IPS-NIHi11 (cell line): ENCODE measurements at regions not wholly inside any gene's neighbourhood (a gene's known extent, or its start where the extent isn't known, plus 50 kb on each side); places are given as distances from the start of the nearest gene placed in this dataset.

Experiments used
- DNase-seq: peaks from one replicate; pipeline ENCODE4 v3.0.0; 2012; ENCODE audit warnings: mixed read lengths, low spot score

GRCh38 chr14:95410838-95411237 lies 91.1 kb upstream of the CLMN start:
- DNase-seq = no peak

GRCh38 chr14:95409477-95410272 lies 90.0 kb upstream of the CLMN start:
- DNase-seq = no peak

DNA sequence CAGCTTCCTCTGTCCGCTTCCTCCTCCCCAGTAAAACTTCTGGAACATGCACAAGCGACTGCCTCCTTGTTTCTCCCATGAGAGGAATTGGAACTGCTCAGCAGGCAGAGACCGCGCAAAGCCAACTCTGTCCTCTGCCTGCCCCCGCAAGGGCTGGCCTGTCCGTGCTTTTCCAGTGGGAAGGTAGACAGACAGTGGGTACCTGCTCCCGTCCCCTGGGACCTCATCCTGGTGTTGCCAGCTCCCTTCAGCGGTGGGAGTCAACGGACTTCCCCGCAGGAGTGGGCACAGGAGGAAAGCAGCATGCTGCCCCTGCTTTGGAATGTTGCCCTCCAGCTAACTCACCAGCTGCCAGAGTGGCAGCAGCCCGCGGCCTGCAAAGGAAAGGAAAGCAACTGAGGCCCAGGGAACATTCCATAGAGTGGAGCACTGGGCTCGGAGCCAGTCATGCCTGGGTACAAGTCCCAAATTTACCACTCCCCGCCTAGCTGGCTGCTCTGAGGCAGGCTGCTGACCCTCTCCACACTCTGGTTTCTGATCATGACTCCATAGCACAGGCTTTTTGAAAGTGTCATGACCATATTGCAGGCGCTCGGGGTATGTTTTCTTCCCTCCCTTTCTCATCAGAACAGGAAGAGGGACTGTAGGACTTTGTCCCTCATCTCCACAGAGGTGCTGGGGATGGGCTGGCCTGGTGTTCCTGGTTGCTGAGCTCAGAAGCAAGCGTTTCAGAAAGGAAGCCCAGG lies 89.2 kb upstream of the CLMN start:
- DNase-seq = no peak

DNA sequence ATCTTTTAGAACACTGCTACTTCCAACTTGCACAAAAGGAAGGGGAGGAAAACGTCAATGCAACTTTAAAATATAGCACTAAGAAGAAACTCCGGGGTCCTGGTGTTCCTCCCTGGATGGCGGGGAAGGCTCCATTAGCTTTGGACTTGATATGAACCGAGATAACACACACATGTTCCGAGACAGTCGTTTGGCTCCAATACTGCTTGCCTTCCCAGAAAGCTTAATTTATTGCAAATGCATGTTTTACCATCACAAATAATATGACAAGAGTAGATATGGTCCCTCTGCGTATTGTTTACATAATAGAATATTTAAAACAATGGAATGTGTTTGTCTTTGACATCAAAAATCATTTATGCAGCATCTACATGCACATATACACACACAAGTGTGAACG lies 87.6 kb upstream of the CLMN start:
- DNase-seq = no peak

DNA sequence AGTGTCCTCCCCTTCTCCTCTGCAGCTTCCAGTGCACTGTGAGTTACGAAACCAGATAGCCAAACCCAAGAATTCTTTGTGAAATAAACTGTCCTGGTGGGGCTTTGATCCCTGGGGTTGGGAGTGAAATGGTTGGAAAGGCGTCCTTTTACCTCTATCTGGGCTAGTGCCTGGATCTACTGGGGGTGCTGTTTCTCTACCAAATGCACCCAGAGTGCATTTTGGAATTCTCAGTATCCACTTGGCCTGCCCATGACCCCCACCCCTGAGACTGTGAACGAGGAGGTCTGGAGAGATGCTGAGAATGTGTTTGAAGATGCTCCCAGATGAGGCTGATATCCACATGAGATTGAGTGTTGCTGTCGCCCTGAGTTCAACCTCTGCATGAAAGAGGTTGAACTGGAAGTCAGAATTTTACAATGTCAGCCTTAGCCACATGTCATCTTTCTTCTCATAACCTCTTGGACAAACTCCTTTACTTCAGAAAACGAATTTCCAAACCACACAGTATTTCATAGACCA lies 87.1 kb upstream of the CLMN start:
- no peak for DNase-seq

DNA sequence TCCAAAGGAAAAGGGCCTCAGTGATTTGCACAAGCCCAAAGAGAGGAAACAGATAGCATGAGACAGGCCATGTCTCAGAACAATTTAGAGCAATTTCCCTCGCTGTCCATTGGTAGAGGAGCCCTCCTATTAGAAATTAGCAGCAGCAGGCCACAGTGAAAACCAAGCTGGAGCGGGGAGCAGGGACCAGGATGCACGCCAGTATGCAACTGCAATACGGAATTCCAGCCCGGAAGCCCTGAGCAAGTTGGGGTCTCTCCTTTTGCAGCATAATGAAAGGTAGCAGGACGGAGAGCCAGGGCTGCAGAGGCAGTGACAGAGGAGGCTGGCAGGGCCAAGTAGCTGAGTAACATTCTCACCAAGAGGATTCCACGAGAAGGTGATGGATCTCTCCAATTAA lies 84.9 kb upstream of the CLMN start:
- no peak for DNase-seq

- DNase-seq = no peak
Observed at GRCh38 chr14:95402578-95402977, 82.9 kb upstream of the CLMN start.

GRCh38 chr14:95402176-95402575 lies 82.5 kb upstream of the CLMN start:
- no peak for DNase-seq

- no peak for DNase-seq
Observed at GRCh38 chr14:95398630-95399547, 79.2 kb upstream of the CLMN start.

GRCh38 chr14:95397325-95397724 lies 77.6 kb upstream of the CLMN start:
- no peak for DNase-seq

GRCh38 chr14:95396221-95396620 lies 76.5 kb upstream of the CLMN start:
- no peak for DNase-seq

- DNase-seq = no peak
Observed at GRCh38 chr14:95395098-95395737, 75.5 kb upstream of the CLMN start.

- DNase-seq = no peak
Observed at GRCh38 chr14:95394297-95395097, 74.8 kb upstream of the CLMN start.

DNA sequence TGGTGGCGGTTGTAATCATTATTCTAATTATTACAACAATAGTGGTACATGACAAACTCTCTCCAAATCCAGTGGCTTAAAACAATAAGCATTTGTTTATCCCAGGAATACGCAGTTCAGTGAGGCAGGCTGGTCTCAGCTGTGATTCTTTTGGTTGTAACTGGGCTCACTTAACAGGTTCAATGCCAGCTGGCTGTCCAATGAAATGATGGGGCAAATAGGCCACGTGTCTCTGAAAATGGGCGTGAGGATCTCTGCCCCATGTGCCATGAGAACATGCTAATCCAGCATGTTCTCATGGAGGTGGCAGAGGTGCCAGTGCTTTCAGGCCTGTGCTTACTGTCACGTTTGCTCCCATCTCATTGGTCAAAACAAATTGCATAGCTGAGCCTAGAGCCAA lies 73.1 kb upstream of the CLMN start:
- DNase-seq = no peak

DNA sequence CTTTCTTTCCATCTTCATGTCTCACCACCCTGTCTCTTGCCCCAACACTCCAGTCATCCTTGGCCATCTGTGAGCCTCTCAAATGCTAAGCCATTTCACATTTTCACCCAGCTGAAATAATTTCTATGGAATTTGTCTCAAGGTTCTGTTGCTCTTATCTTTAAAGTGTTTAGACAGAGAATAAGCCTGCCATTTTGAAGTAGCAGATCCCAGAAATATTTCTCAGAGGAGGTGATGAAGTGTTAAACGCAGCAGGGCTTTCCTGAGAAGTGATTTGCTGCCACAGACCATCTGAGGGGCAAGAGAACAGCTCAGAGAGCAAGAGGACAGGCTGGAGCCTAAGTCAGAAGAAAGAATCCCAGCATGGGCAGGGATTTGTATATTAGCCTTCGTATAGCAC lies 71.6 kb upstream of the CLMN start:
- DNase-seq = no peak

DNA sequence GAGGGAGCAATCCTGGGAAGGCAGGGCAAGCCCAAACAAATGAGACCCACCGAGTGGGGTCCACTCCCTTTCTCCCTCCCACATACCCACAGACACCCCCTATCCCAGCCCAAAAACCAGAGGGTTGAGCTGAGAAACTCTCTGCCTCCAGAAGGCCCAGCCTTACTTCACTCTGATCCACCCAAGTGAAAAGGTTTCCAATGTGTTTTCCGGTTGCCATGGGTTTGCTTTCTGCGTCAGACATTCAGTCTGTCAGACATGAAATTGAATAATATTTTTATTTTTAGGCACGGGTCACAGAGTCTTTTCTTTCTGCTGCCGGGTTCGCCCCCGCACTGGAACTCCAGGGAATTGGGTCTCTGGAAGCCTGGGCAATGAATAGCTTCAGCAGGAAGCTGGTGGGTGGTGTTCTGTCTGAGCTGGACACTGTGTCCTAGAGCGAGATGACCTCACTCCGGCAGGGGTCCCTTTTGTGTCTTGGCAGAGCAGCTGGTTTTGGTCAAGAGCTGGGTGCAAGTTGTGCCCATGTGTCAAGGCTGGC lies 69.8 kb upstream of the CLMN start:
- DNase-seq = no peak

- DNase-seq = no peak
Observed at GRCh38 chr14:95388699-95389098, 69.0 kb upstream of the CLMN start.

DNA sequence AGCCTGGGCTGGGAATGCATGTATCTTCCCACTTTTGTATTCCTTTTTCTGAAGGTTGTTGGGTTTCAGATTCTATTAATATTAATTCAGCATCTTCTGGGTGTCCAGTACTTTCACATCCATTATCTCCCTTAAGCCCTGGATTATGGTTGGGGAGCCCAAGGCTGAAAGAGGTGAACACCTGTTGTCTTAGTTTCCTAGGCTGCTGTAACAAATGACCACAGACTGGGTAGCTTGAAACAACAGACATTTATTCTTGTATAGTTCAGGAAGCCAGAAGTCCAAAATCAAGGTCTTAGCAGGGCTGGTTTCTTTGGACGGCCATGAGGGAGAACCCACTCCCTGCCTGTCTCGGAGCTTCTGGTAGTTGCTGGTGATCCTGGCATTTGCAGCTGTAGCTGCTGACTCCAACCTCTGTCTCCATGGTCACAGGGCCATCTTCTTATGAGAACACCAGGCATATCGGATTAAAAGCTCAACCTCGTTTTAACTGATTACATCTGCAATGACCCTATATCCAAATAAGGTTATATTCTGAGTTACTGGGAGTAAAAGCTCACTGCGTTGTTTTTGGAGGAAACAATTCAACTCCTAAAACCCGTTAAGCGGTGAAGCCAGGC lies 68.2 kb upstream of the CLMN start:
- no peak for DNase-seq

GRCh38 chr14:95386536-95387095 lies 66.9 kb upstream of the CLMN start:
- DNase-seq = peak; percentile 49

GRCh38 chr14:95385701-95386100 lies 66.0 kb upstream of the CLMN start:
- no peak for DNase-seq
